GM18517 (cell line): ENCODE measurements at regions not wholly inside any gene's neighbourhood (a gene's known extent, or its start where the extent isn't known, plus 50 kb on each side); places are given as distances from the start of the nearest gene placed in this dataset.

Experiments
- ATAC-seq: cut with Tn5 transposase; IDR thresholded peaks from one replicate; pipeline ENCODE4 v1.9.1; 2021; ENCODE audit warnings: mild to moderate bottlenecking, moderate library complexity; ENCODE audit not compliant: unreplicated experiment

- ATAC-seq = no peak
Measured at GRCh38 chr13:56924401-56924800, 216.3 kb upstream of the PRR20A start.

- ATAC-seq = no peak
Measured at GRCh38 chr13:56932104-56932503, 208.6 kb upstream of the PRR20A start.

DNA sequence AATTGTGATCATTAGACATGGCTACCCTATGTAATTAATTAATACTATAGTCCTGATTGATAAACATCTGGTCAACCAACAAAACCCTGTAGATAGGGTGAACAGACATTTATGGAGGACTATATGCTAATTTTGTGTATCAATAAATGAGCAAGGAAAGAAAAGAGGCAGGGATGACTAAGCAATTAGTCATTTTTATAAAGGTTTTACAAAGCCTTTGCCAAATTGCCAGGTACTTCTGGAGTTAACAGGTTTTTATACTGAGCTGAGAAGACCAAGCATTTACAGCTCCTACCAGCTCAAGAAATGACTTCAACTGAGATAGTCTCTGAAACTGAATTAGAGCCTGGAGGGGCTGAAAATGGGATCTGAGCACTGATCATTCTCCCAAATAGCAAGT, 186.8 kb upstream of the PRR20A start:
- ATAC-seq = no peak

DNA sequence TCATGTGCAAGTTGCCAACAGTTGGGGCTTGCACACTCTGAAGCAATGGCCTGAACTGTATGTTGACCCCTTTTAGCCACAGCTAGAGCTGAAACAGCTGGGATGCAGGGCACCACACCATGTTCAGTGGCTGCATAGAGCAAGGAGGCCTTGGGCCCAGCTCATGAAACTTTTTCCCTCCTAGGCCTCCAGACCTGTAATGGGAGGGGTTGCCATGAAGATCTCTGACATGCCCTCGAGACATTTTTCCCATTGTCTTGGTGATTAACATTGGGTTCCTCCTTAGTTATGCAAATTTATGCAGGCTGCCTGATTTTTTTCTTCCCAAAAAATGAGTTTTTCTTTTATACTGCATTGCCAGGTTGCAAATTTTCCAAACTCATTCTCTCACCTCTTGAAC, 165.1 kb upstream of the PRR20A start:
- ATAC-seq = no peak

DNA sequence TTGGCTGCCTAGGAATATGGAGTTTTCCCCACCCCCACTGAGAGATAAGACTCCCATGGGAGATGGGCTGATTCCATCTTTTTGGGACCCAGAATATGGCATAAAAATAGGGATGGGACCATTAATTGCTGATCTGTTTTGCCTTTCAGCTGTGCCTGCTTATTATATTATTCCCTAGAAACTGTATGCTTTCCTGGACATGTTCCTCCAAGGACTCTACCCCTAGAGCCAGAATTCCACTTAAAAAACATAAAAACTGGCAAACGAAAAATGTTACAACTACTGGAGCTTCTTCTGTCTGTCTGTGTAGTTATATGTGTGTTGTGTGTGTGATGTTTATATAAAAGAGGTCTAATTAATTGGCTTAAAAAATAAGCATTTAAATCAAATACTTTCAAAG, 159.9 kb upstream of the PRR20A start:
- ATAC-seq = no peak

DNA sequence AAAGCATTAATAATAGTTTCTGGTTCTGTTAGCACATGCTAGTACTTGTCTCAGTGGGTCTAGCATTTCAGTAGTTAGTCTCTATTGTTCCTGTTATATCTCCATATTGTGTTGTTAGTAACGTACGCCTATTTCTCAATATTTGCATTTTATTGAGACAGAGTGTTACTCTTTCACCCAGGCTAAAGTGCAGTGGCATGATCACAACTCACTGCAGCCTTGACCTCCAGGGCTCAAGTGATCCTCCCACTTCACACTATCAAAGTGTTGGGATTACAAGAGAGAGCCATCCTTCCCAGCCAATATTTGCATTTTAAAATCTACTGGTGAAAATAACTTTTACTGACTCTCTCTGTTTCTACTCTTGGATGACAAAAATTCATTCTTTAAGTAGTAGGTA, 154.6 kb upstream of the PRR20A start:
- no peak for ATAC-seq

GRCh38 chr13:56988543-56988942, 152.2 kb upstream of the PRR20A start:
- ATAC-seq = no peak

DNA sequence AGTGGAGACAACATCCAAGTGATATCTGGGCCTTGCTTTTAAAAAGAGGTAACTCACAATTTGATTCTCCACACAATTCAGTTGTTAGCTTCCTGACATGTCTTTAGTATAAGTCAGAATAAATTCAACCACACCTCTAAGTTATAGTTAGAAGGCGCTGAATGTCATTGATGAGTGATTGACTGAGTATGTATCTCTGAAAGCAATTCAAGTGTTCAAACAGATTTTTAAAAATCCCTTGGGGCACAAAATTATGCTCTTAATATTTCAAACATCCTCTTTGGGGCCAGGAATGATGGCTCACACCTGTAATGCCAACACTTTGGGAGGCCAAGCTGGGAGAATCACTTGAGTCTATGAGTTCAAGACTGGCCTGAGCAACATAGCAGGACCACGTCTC, 137.0 kb upstream of the PRR20A start:
- ATAC-seq = no peak

DNA sequence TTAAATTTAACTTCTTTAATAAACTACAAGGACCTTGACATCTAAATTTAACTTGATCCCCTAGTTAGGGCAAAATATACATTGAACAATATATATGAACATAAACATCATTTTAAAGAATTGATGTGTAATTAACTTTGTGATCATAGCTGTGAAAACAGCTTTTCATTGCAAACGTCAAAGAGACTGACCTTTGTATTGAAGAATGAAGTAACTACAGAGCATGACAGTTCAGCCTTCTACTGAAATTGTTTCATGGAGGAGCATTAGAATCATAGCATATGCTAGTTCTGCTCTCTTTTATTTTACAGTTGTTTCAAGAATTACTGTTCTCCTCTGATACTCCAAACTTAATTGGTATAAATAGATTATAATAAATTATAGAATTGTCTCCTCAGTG, 123.4 kb upstream of the PRR20A start:
- no peak for ATAC-seq

GRCh38 chr13:57018915-57019314, 121.8 kb upstream of the PRR20A start:
- ATAC-seq = no peak

DNA sequence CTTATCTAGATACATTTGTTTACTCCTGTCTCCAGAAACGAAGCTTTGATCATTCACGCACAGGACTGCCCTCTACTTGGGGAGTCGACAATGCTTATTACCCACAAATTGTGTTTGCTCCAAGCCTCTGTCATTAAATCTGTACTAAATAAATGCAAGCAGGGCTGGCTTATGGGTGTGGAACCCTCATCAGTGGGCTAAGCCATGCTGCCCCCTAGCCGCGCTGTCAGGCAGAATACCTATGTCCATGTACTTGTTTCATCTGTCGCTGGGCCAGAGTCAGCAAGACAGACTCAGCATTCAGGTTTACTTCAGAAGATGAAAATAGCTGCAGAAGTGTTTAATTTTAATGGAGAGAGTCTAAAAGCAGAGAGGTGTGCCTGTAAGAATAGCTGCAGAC, 110.0 kb upstream of the PRR20A start:
- ATAC-seq = no peak

- ATAC-seq = no peak
Measured at GRCh38 chr13:57036290-57036689, 104.4 kb upstream of the PRR20A start.

DNA sequence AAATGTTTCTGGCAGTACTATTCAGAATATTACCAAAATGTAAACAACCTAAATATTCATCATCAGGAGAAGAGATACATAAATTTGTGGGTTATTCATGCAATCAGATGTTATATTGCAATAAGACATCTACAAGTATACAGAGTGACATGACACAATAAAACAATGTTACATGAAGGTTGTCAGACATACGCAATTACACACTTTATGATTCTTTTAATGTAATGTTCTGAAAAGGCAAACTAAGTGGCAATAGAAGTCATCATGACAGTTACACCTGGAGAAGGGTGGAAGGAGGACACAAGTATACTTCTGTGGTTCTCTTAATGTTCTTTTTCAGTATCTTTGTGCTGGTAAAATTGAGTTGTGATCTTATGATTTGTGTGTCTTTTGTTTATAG, 95.8 kb upstream of the PRR20A start:
- ATAC-seq = no peak

- no peak for ATAC-seq
Measured at GRCh38 chr13:57045826-57046546, 94.7 kb upstream of the PRR20A start.

GRCh38 chr13:57056601-57057180, 84.0 kb upstream of the PRR20A start:
- no peak for ATAC-seq

DNA sequence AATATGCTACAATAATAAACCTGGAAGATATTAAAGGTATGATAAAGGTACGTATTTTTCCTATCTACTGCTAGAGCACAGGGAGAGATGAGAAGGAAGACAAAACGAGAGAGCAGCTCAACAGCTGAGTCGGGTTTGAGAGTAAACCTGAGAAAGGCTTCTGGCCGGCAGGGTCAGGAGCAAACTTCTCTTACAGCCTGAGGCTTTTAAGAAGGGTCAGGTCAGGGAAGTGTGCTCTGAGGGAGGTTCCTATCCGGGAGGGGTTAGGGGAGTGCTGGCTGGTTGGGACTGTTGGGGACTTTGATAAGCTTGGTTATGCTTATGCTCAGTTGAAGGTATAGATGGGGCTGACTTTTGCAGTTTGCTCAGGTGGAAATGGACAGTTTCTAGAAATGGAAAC, 77.7 kb upstream of the PRR20A start:
- ATAC-seq = no peak

GRCh38 chr13:57073983-57074382, 66.7 kb upstream of the PRR20A start:
- no peak for ATAC-seq

DNA sequence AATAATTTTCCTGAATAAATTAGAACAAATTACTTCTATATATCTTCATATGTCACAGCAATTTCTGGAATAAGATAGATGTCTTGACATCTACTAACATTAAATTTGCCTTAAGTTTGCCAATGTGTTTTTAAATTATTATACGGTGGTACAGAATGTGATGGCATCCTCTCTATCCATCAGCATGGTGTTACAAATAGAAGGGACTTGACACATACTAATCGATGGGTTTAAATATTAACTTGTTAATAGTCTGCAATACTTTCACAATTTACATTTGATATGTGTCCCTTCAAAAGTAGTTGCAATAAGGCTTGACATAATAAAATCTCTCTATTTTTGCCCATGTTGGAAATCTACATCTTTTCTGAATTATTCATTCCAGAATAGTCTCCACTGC, 65.1 kb upstream of the PRR20A start:
- no peak for ATAC-seq

DNA sequence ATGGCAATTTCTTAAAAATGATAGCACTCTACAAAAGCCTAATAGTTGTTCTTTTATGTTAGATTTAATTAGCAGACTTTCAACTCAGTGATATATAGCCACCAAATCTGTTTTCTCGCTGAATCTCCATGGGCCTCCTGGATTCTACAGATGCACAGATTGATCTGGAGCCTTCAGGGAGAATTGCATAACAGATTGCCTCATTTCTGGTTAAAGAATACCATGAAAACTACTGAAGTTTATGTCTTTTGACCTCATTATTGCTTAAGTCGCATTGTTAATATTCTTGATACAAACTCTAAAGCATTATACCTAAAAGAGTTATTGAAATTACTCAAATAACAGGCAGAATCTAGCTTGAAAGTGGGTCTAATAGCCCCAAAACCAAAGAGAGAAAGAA, 53.7 kb upstream of the PRR20A start:
- no peak for ATAC-seq
